Colonic mucosa (tissue), 4 donors: ENCODE measurements at regions not wholly inside any gene's neighbourhood (a gene's known extent, or its start where the extent isn't known, plus 50 kb on each side); places are given as distances from the start of the nearest gene placed in this dataset.

Experiments
- DNase-seq: peaks from one replicate; pipeline ENCODE4 v3.0.0-alpha.2; 2020
- H3K27ac ChIP-seq: fragments of 200-600 bp; one replicate; pipeline ENCODE4 v1.8.0; 2021
- H3K27me3 ChIP-seq: fragments of 200-600 bp; one replicate; pipeline ENCODE4 v1.8.0; 2021
- H3K36me3 ChIP-seq: fragments of 200-600 bp; one replicate; pipeline ENCODE4 v1.8.0; 2021
- H3K4me1 ChIP-seq: fragments of 200-600 bp; one replicate; pipeline ENCODE4 v1.8.0; 2021; ENCODE audit warnings: mild to moderate bottlenecking
- H3K4me3 ChIP-seq: fragments of 200-600 bp; one replicate; pipeline ENCODE4 v1.8.0; 2021
- H3K9ac ChIP-seq, 2 donors: one replicate each; pipeline ENCODE4 v1.7.0; 2013; ENCODE audit warnings: control low read depth in 2 of 2, low read depth in 2 of 2, low read length in 2 of 2
- H3K9me3 ChIP-seq: fragments of 200-600 bp; one replicate; pipeline ENCODE4 v1.8.0; 2021
- CTCF ChIP-seq: fragments of 200-600 bp; IDR thresholded peaks from one replicate; pipeline ENCODE4 v1.8.0; 2022; ENCODE audit warnings: antibody characterized with exemption, mild to moderate bottlenecking
- intact Hi-C: fragments of 100-400 bp; cut with DNase I; formaldehyde crosslinking; loops from one replicate; pipeline ENCODE4 v1.14.1; 2022
- donor health status: healthy.
- donor health status: DM: no; HTN: no; CAD: no.
- donor health status: DM: no; HTN: no; CAD: no.

GRCh38 chr20:55514531-55514930 is 490.8 kb downstream of the CBLN4 start:
- Histone ChIP-seq H3K27ac (no peak overlapping the region), H3K4me1 (no peaks in the 10 kb centered on the region), H3K4me3 (no peak overlapping the region), H3K9me3 (no peaks in the 10 kb centered on the region), H3K27me3 (no peaks in the 10 kb centered on the region), H3K36me3 (no peaks in the 10 kb centered on the region), H3K9ac (no peak overlapping the region)
- DNase-seq, result no peak
- TF ChIP-seq CTCF, result no peak
- intact Hi-C loops, result no loop called here

- Histone ChIP-seq H3K36me3 (no peaks in the 10 kb centered on the region), H3K4me3 (no peak overlapping the region)
- no peak for DNase-seq
These were observed 491.4 kb downstream of the CBLN4 start for GRCh38 chr20:55513954-55514353.

GRCh38 chr20:55500130-55500529 is 505.2 kb downstream of the CBLN4 start:
- no peak for TF ChIP-seq CTCF
- Histone ChIP-seq H3K4me3 (no peak overlapping the region), H3K27ac (no peak overlapping the region), H3K9me3 (no peaks in the 10 kb centered on the region), H3K9ac (no peak overlapping the region), H3K36me3 (no peaks in the 10 kb centered on the region), H3K4me1 (no peaks in the 10 kb centered on the region), H3K27me3 (no peaks in the 10 kb centered on the region)
- DNase-seq, result peak; percentile 66
- intact Hi-C loops, result no loop called here

More at GRCh38 chr20:55513954-55514353, 491.4 kb downstream of the CBLN4 start:
- Histone ChIP-seq H3K4me1 (no peaks in the 10 kb centered on the region), H3K27ac (no peak overlapping the region), H3K9ac (no peak overlapping the region), H3K27me3 (no peaks in the 10 kb centered on the region), H3K9me3 (no peaks in the 10 kb centered on the region)
- intact Hi-C loops, result no loop called here
- TF ChIP-seq CTCF, result no peak

- intact Hi-C loops, result no loop called here
These were observed 516.7 kb downstream of the CBLN4 start for GRCh38 chr20:55488593-55488992.

GRCh38 chr20:55478724-55479450 is 526.4 kb downstream of the CBLN4 start:
- no peaks in the 10 kb centered on the region for H3K9me3 ChIP-seq
- no peak for DNase-seq
- H3K27me3 ChIP-seq, result no peaks in the 10 kb centered on the region
- no peaks in the 10 kb centered on the region for H3K36me3 ChIP-seq
- intact Hi-C loops, result no loop called here
- no peak for TF ChIP-seq CTCF
- H3K4me1 ChIP-seq, result no peaks in the 10 kb centered on the region
- H3K27ac ChIP-seq, result no peak overlapping the region
- H3K4me3 ChIP-seq, result no peak overlapping the region
- H3K9ac ChIP-seq, result no peak overlapping the region

More at GRCh38 chr20:55488593-55488992, 516.7 kb downstream of the CBLN4 start:
- no peak for TF ChIP-seq CTCF
- no peak overlapping the region for H3K27ac ChIP-seq
- no peak overlapping the region for H3K9ac ChIP-seq
- no peaks in the 10 kb centered on the region for H3K4me1 ChIP-seq
- no peak for DNase-seq
- no peaks in the 10 kb centered on the region for H3K27me3 ChIP-seq
- no peak overlapping the region for H3K4me3 ChIP-seq
- no peaks in the 10 kb centered on the region for H3K36me3 ChIP-seq
- H3K9me3 ChIP-seq, result no peaks in the 10 kb centered on the region
